GM23338 (cell line): ENCODE measurements at regions not wholly inside any gene's neighbourhood (a gene's known extent, or its start where the extent isn't known, plus 50 kb on each side); places are given as distances from the start of the nearest gene placed in this dataset.
"Not testable (repeated sequence)": the region's sequence is repeated elsewhere in the genome, so short reads cannot be mapped to it uniquely, and the experiment has no call there.

Experiments
- CREB1 ChIP-seq: fragments of 250-450 bp; sonication (Bioruptor Pico); IDR thresholded peaks from 2 replicates; pipeline ENCODE4 v1.5.0; 2020; ENCODE audit warnings: low read depth, mild to moderate bottlenecking, moderate library complexity
- CTCF ChIP-seq, 2 experiments: fragments of 200-600 bp in 1 of 2; sonication (generic) in 1 of 2; conservative IDR thresholded peaks; 2 replicates each; pipeline versions ENCODE4 v1.5.1 to v1.6.1; 2016 to 2017; ENCODE audit warnings: antibody characterized with exemption in 2 of 2, low read depth in 2 of 2, mild to moderate bottlenecking in 2 of 2, moderate library complexity in 1 of 2
- EZH2 ChIP-seq: fragments of 200-600 bp; sonication (generic); IDR thresholded peaks from one replicate; pipeline ENCODE4 v1.8.0; 2017; ENCODE audit warnings: antibody characterized with exemption, mild to moderate bottlenecking, low read depth; ENCODE audit not compliant: unreplicated experiment
- EZH2phosphoT487 ChIP-seq: fragments of 200-600 bp; sonication (generic); IDR thresholded peaks from one replicate; pipeline ENCODE4 v1.8.1; 2018; ENCODE audit warnings: antibody characterized with exemption; ENCODE audit not compliant: unreplicated experiment
- JUNB ChIP-seq: IDR thresholded peaks from one replicate; pipeline ENCODE4 v1.6.1; 2016; ENCODE audit warnings: antibody characterized with exemption; ENCODE audit not compliant: unreplicated experiment
- NANOG ChIP-seq: IDR thresholded peaks from 2 replicates; pipeline ENCODE4 v1.6.1; 2016; ENCODE audit warnings: antibody characterized with exemption, borderline replicate concordance
- POLR2AphosphoS5 ChIP-seq: IDR thresholded peaks from 2 replicates; pipeline ENCODE4 v1.6.1; 2016; ENCODE audit warnings: antibody characterized with exemption, low read depth
- REST ChIP-seq: IDR thresholded peaks from one replicate; pipeline ENCODE4 v1.6.1; 2018; ENCODE audit warnings: antibody characterized with exemption; ENCODE audit not compliant: unreplicated experiment
- STAT1 ChIP-seq: IDR thresholded peaks from one replicate; pipeline ENCODE4 v1.6.1; 2016; ENCODE audit warnings: antibody characterized with exemption; ENCODE audit not compliant: unreplicated experiment
- ZNF114 ChIP-seq: fragments of 250-450 bp; sonication (Bioruptor Pico); IDR thresholded peaks from 2 replicates; pipeline ENCODE4 v1.5.0; 2020; ENCODE audit warnings: mild to moderate bottlenecking, moderate library complexity
- ZNF331 ChIP-seq: fragments of 250-450 bp; sonication (Bioruptor Pico); IDR thresholded peaks from 2 replicates; pipeline ENCODE4 v1.5.0; 2020; ENCODE audit warnings: low read depth, mild to moderate bottlenecking, moderate library complexity
- ZNF462 ChIP-seq: fragments of 250-450 bp; sonication (Bioruptor Pico); IDR thresholded peaks from 2 replicates; pipeline ENCODE4 v1.5.0; 2020; ENCODE audit warnings: mild to moderate bottlenecking, moderate library complexity

- TF ChIP-seq CTCF (conservative IDR thresholded peaks at IDR 0.05; ENCODE audit: low read depth in 2 of 2); EZH2; NANOG; REST; JUNB; STAT1; ZNF331; POLR2AphosphoS5; EZH2phosphoT487; ZNF114 (CRISPR knock-in tag); CREB1; ZNF462 (CRISPR knock-in tag): not testable (repeated sequence)
These were observed 57.9 kb upstream of the ACBD5 start for GRCh38 chr10:27298522-27298850.
